ENCODE measurements at regions not wholly inside any gene's neighbourhood (a gene's known extent, or its start where the extent isn't known, plus 50 kb on each side); places are given as distances from the start of the nearest gene placed in this dataset.
"Not testable (repeated sequence)": the region's sequence is repeated elsewhere in the genome, so short reads cannot be mapped to it uniquely, and the experiment has no call there.

DNA sequence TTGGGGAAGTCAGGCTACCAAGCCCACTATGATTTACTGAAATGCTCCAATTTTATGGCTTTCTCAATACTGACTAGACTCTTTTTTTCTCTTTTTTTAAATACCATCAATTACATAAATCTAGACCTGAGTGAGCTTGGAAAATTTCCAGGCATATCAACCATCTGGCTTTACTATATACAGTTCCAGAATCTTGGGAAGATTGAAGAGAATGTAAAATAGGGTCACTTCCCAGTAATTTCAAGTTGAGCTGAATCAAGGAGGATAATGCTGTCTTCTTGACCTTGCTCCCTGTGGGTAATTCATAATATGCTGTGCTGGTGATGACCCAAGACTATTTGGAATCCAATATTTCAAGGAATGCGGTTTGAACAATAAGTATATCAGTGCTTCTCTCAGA lies 108.1 kb downstream of the MAP3K21 start:
- intact Hi-C loops (cut with DNase I) = no loop called here
- no peak for DNase-seq

DNA sequence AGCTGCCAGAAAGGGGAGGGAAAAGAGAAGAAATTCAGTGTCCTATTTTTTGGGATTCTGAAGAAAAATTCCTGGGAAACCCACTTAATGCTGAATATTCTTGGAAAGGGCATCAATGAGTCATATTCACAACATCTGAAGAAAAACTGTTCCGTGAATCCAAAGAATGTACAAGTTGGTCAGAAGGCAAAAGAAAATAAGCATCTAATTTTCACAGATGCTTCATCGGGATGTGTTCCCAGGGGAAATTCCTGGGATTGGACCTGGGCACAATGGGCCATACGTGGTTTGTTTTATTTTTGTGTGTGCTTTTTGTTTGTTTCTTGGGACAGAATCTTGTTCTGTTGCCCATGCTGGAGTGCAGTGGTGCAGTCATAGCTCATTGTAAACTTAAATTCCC lies 112.2 kb downstream of the MAP3K21 start:
- intact Hi-C loops (cut with DNase I) = no loop called here

DNA sequence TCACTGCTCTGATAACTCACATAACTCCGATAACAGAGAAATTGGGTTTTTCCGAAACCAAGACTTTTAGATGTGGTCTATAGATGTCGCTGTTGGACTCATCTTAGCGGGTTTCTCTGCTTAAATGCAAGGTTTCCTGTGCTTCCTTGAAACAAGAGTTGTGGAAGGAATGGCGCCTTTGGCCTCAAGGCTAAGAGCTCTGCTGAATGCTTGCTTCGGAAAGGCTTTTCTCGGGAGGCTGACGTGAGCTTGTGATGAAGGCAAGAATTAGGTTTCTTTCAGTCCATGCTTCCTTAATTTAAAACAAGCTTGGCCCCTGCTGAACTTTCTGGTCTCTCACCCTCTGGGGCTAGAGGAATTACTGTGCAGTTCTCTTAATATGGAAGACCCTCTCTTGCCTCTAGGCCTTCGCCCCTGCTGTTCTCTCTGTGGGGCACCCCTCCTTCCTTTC lies 113.5 kb downstream of the MAP3K21 start:
- intact Hi-C loops (cut with DNase I) = loop anchor here (1.0 kb wide), 1 partner anchor 350 kb away; no protein-coding TSS in a partner anchor
- peak in 1 of 10 donors; percentile 15 for DNase-seq

More for the DNA sequence above, 112.2 kb downstream of the MAP3K21 start:
- DNase-seq = no peak

DNA sequence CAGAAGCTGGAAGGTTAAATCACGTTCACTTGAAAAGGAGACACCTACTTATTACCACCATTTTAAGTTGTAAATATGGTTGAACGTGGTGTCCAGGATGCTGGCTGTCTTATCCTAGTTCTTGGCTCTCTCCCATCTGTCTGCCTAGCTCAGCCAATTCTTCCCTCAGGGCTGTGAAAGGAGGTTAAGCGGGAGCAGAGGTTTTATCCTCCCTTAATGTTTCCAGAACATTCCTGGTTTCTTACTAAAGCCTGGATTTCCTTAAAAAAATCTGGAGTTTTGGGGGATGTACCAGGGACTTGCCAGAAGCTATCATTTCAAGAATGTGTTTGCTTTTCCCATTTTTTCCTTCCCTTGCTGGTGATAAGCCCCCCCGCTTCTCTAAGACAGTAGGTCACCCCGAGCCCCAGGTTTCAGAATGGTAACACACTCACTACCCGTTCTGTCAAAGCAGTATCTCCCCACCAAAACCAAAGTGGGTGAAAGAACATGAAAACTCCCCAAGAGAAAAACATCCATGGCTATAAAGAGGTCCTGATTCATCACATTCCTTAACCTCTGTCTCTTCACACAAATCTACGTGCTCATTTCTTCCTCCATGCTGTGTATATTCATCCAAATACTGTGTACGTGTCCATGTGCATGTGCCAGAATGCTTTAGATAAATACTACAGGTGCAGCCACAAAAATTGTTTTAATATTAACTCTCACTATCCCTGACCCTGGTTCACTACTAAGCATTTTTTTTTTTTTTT lies 114.7 kb downstream of the MAP3K21 start:
- no peak for DNase-seq

DNA sequence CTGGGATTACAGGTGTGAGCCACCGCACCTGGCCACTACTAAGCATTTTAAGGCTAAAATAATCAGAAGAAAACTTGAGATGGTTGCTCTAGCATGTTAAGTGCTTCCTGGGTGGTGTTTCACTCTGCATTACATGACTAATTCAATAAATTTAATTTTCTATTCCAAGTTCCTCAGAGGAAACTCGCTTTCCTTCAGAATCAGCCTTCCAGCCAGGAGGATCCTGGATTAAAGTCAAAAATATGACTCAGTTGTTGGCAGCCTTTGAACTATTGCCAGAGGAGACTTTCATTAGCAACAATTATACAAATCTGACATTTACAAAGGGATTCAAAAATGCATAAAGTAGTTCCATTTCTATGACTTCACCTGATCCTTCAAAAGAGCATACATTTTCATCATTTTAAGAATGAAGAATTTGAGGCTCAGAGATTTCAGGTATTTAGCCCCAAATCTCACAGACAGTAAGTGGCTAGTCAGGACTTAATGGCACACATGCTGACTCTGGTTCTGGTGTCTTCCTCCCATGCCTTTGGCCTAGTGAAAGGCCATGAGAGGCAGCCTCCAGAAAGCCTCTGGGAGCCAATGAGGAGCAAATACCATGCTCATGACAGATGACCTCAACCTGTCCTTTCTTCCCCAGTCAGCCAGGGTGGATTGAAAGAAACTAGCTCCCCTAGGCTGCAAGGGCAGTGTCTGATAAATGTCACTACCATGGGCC lies 115.7 kb downstream of the MAP3K21 start:
- intact Hi-C loops (cut with DNase I) = loop anchor here (2.0 kb wide), 1 partner anchor 624 kb away; no protein-coding TSS in a partner anchor
- no peak for DNase-seq

More for the DNA sequence above, 114.7 kb downstream of the MAP3K21 start:
- intact Hi-C loops (cut with DNase I) = loop anchor here (2.0 kb wide), 1 partner anchor 625 kb away; no protein-coding TSS in a partner anchor

DNA sequence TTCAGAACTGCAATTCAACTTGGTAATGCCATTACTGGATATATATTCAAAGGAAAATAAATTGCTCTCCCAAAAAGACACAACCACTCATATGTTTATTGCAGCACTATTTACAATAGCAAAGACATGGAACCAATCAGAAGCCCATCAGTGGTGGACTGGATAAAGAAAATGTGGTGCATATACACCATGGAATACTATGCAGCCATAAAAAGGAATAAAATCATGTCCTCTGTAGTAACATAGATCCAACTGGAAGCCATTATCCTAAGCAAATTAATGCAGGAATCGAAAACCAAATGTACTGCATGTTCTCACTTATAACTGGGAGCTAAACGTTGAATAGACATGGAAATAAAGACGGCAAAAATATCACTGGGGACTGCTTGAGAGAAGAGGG lies 117.0 kb downstream of the MAP3K21 start:
- intact Hi-C loops (cut with DNase I) = no loop called here
- DNase-seq = no peak

DNA sequence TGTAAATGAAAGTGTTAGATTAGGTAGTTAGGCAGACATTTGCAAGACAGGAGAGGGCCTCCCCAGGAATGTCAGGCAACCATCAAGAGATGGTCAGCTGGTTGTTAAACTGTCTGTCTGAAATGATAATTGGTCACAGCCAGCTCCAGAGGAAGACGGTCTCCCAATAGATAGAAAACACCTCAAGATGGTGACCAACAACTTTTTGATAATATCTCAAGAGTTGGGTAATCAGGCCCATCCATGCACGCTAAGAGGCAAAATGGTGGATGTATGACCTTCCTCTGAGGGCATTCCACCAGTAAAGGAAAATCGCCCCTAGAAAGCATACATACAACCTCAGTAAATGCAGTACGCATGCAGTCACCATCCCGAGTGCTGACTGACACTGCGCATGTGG lies 118.2 kb downstream of the MAP3K21 start:
- intact Hi-C loops (cut with DNase I) = no loop called here
- no peak for DNase-seq

DNA sequence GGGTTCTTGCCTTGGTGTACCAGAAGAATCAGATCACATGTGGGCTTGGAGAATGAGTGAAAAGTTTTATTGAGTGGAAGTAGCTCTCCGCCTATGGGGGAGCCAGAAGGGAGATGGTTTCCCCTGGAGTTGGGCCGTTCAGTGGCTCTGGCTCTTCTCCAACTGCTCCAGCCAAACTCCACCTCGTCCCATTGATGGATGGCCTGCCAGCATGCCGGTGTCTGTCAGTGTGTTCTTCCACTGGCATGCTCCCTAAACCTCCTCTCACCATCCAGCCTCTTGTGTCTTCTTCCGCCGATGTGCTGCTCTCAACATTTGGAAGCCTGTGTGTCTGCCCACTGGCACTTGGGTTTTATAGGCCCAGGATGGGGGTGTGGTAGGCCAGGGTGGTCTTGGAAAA lies 119.4 kb downstream of the MAP3K21 start:
- intact Hi-C loops (cut with DNase I) = no loop called here
- no peak for DNase-seq

DNA sequence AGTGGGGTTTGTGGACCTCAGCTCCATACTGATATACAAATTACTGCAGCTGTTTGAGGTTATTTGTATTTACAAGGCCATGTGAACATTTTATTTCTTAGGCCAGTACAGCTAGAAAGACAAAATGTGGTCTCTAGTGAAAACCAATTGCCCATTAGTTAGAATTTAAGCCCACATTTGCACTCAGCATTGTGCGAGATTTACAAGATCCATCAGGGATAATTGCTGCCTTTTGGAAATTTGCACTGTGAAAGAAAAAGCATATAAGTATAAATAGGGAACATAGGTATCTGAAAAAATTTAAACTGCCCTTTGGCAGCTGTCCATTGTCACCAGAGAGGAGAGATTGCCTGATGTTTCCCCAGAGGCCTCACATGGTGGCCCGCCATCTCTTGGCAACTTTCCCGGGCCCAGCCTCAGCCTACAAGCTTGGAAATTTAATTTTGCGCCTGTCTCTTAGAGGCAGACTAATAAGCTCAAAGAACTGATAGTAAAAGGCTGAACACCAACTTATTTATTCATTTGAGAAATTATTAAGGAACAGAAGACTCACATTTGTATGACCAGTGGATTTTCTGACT lies 120.7 kb downstream of the MAP3K21 start:
- intact Hi-C loops (cut with DNase I) = no loop called here

DNA sequence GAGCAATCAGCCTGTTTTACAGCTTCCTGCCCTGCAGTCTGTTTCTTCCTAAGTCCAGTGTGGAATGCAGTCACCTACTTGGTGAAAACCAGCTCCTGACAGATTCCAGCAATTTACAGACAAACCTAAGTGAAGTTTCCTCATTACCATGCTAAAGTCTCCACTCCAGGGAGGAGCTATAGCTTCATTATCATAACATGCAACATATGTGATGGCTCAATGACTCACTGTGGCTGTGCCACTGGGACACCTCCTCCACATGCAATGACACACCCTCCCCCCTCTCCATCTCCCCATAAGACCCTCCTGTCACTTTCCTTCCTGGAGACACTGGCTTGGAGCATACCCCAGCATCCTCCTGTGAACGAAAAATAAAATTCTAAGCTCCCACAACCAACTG lies 125.2 kb downstream of the MAP3K21 start:
- intact Hi-C loops (cut with DNase I) = no loop called here
- no peak for DNase-seq

More for the DNA sequence above, 120.7 kb downstream of the MAP3K21 start:
- DNase-seq = no peak

DNA sequence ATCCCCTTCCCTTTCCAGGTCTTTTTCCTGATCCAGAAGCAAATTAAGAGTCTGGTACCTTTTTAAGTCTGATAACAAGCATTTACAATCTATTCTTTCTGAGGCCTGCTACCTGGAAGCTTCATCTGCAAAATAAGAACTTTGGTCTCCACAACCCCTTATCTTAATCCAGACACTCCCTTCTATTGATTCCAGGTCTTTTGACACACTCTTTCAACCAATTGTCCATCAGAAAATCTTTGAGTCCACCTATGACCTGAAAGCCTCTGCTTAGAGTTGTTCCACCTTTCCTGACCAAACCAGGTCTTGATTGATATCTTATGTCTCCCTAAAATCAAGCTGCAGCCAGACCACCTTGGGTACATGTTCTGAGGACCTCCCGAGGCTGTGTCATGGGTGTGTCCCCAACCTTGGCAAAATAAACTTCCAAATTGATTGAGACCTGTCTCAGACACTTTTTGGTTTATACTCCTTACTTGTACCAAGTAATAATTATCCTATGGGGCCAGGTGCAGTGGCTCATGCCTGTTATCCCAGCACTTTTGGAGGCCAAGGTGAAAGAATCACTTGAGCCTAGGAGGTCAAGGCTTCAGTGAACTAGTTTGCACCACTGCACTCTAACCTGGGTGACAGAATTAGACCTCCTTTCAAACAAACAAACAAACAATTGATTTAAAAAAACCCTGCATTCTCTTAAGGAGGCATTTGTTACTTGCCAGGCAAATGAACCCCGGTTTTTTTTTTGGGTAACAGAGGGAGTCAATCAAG lies 126.1 kb downstream of the MAP3K21 start:
- DNase-seq = no peak
- intact Hi-C loops (cut with DNase I) = no loop called here

DNA sequence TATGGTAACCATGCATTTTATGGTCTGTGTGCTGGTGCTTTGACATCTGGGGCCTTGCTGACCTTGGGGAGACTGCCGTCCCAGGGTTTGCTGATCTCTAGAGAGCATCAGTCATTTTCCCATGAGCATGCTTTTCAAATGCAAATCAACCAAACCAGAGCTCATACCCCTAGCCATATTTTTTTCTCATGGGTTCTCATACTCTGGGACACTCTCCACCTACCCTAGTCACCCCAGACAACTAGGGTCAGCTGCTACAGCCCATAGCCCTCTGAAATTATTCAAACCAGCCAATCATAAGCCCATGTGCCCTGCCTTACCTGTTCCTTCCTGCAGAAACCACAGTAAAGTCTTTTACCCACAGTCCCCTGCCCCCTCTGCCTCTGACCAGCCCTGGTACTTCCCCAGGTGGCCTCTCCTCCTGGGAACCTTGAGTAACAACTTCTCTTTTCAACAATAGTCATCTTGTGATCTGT lies 132.0 kb downstream of the MAP3K21 start:
- intact Hi-C loops (cut with DNase I) = no loop called here
- no peak for DNase-seq

DNA sequence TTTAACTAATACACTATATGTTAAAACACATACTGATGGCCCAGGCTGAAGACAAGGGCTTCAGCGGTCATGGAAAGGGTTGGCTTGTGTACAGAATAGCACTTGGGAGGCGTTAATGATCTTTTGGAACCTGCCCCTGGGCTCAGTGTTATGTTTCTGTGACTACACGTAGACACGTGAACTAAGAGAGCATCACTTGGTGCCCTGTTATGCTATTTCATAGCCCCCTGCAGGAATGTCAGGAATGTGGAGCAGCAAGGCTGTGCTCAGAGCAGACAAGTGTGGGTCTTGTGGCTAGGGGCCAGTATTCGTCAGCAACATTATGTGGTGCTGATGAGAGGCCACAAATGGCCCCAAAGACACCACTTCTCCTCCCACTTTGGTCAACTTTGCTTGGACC lies 132.4 kb downstream of the MAP3K21 start:
- no peak for DNase-seq
- intact Hi-C loops (cut with DNase I) = no loop called here

DNA sequence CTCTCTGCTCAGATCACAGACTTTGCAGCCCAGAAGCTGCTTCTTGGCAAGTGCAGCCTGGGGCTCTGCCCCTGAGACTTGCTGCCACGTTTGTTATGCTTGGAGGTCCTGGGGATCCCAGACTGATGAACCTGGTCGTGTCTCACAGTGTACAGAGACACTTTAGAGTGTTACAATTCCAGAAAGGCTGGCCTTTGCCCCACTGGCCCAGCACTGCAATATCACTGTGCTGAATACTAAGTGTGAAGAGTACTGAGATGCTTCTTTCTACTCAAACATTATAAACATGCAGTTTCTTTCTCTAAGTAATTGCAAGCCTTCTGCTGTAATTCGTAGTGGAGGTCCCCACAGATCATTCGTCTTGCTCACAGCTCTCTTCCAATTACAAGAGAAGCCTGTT lies 133.2 kb downstream of the MAP3K21 start:
- intact Hi-C loops (cut with DNase I) = no loop called here

DNA sequence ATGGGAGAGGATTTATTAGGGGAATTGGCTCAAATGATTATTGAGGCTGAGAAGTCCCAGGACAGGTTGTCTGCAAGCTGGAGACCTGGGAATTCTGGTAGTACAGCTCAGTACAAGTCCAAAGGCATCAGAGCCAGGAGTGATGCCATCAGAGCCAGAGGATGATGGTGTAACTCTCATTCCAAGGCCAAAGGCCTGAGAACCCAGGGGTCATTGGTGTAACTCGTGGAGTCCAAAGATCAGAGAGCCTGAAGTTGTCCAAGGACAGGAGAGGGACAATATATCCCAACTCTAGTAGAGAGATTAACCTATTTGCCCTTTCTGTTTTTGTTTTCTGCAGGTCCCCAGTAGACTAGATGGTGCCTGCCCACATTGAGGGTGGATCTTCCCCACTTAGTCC lies 134.3 kb downstream of the MAP3K21 start:
- no peak for DNase-seq

More for the DNA sequence above, 133.2 kb downstream of the MAP3K21 start:
- no peak for DNase-seq

DNA sequence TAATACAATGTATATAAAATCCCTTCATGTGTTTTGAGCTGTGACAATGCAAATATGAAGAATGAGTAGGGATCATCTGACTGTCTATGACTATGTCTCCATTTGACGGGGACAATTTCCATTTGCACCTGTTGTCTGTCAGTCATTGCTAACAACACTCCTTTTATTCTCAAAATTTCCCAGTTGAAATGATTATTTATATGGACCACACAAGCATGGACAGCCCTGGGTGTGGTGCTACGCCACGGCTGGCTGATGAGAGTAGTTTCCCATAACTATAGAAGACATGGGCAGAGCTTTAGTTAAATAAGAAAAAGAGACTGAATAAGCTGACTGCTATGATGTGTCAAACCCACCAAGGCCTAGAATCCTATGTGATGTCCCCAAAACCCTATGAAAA lies 135.8 kb downstream of the MAP3K21 start:
- intact Hi-C loops (cut with DNase I) = no loop called here
- no peak for DNase-seq

More for the DNA sequence above, 134.3 kb downstream of the MAP3K21 start:
- intact Hi-C loops (cut with DNase I) = no loop called here

DNA sequence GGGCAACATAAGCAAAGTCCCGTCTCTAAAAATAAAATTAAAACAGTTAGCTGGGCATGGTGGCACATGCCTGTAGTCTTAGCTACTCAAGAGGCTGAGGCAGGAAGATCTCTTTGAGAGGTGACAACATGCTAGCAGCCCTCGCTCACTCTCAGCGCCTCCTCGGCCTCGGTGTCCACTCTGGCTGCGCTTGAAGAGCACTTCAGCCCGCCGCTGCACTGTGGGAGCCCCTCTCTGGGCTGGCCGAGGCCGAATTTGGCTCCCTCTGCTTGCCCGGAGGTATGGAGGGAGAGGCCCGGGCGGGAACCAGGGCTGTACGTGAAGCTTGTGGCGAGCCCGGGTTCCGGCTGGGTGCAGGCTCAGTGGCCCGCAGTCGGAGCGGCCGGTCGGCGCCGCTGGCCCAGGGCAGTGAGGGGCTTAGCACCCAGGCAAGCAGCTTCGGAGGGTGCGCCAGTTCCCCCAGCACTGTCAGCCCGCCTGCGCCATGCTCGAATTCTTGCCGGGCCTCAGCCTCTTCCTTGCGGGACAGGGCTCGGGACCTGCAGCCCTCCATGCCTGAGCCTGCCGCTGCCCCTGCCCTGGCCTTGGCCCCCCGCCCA lies 138.3 kb downstream of the MAP3K21 start:
- intact Hi-C loops (cut with DNase I) = no loop called here

DNA sequence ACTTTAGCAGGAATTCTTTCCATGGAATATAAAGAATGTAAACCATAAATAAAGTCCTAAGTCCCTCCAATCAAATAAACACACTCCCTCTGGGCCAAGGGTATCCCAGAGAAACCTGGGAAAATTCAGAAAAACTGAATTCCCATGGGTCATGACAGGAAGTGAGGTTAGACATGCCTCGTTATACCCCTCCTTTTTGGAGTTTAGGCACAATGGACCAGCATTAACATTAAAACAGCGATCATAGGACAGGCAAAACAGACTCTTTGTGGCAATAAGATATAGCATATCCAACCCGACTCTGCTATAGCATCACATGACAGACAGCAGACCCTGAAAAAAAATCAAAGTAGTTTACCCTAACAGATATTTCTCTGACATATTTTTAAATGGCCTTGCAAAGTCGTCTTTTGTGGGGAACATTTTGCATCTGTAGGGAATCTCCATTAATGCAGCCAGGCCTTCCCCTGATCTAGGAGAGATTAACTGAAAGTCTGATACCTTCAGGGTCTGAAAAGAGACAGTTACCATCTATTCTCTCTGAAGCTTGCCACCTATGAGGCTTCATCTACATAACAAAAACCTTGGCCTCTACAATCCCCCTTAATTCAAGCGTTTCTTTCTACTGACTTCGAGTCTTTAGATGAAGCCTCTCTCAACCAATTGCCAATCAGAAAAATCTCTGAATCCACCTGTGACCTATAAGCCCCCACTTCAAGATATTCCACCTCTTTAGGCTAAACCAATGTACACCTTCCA lies 143.0 kb upstream of the KCNK1 start:
- intact Hi-C loops (cut with DNase I) = no loop called here
- no peak for DNase-seq

More for the DNA sequence above, 138.3 kb downstream of the MAP3K21 start:
- DNase-seq = peak in 1 of 10 donors; percentile 82

DNA sequence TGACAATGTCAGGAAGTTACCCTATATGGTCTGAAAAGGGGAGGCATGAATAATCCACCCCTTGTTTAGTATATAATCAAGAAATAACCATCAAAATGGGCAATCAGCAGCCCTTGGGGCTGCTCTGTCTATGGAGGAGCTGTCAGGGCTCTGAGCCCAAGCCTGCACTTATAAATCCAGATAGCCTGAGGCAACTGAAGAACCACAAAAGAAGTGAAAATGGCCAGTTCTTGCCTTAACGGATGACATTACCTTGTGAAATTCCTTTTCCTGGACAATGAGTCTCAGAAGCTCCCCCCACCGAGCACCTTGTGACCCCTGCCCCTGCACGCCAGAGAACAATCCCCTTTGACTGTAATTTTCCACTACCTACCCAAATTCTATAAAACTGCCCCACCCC lies 142.1 kb upstream of the KCNK1 start:
- intact Hi-C loops (cut with DNase I); DNase-seq: not testable (repeated sequence)

Measured in posterior cingulate gyrus (tissue), 11 donors.